ENCODE measurements at regions not wholly inside any gene's neighbourhood (a gene's known extent, or its start where the extent isn't known, plus 50 kb on each side); places are given as distances from the start of the nearest gene placed in this dataset.

DNA sequence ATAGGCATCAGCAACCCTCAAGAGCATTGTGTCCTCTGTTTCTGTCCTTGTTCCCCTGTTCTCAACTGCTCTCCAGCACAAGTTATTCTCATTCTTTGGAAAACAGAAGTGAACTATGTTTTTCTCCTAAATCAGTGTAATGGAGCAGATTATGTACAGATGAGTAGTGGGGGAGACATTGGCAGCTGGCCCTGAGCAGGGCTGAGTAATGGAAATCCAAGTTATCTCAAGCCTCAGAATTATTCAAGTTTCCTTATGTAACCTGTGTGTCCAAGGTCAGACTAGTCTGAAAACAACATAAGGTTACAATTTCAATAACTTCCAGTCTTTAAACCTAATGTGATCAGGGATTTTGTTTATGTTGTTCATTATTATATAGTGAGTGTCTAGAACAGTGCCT, 116.1 kb upstream of the FUT8 start:
- TF ChIP-seq POLR2AphosphoS5 (IDR thresholded peaks at IDR 0.05; ENCODE audit: low read depth, low read length) (no peak), TAF1 (IDR thresholded peaks at IDR 0.05; ENCODE audit: borderline replicate concordance, low read depth, low read length) (no peak)
